GM10266 (cell line): ENCODE measurements at regions not wholly inside any gene's neighbourhood (a gene's known extent, or its start where the extent isn't known, plus 50 kb on each side); places are given as distances from the start of the nearest gene placed in this dataset.
"Not testable (repeated sequence)": the region's sequence is repeated elsewhere in the genome, so short reads cannot be mapped to it uniquely, and the experiment has no call there.

Source experiments
- DNase-seq: peaks from one replicate; pipeline ENCODE4 v3.0.0; 2012; ENCODE audit errors: extremely low spot score
- CTCF ChIP-seq: IDR thresholded peaks from 2 replicates; pipeline ENCODE4 v1.5.1; 2012; ENCODE audit warnings: mild to moderate bottlenecking, low read depth; ENCODE audit not compliant: control insufficient read depth, insufficient read depth; ENCODE audit errors: missing control alignments

GRCh38 chr20:57770852-57771720 is 61.3 kb upstream of the PMEPA1 start:
- TF ChIP-seq CTCF: no peak
- DNase-seq: no peak

GRCh38 chr20:57770401-57770800 is 60.6 kb upstream of the PMEPA1 start:
- DNase-seq: not testable (repeated sequence)

- no peak for TF ChIP-seq CTCF
- no peak for DNase-seq
Observed at GRCh38 chr20:57769756-57770155, 59.9 kb upstream of the PMEPA1 start.

GRCh38 chr20:57768519-57768918 is 58.7 kb upstream of the PMEPA1 start:
- TF ChIP-seq CTCF: no peak
- DNase-seq: no peak

- DNase-seq: no peak
- TF ChIP-seq CTCF: no peak
Observed at GRCh38 chr20:57767441-57767840, 57.6 kb upstream of the PMEPA1 start.

GRCh38 chr20:57763235-57763595 is 53.4 kb upstream of the PMEPA1 start:
- TF ChIP-seq CTCF: no peak
- DNase-seq: no peak

- TF ChIP-seq CTCF: no peak
- no peak for DNase-seq
Observed at GRCh38 chr20:57762531-57763234, 52.9 kb upstream of the PMEPA1 start.
